ENCODE measurements at regions not wholly inside any gene's neighbourhood (a gene's known extent, or its start where the extent isn't known, plus 50 kb on each side); places are given as distances from the start of the nearest gene placed in this dataset.

DNA sequence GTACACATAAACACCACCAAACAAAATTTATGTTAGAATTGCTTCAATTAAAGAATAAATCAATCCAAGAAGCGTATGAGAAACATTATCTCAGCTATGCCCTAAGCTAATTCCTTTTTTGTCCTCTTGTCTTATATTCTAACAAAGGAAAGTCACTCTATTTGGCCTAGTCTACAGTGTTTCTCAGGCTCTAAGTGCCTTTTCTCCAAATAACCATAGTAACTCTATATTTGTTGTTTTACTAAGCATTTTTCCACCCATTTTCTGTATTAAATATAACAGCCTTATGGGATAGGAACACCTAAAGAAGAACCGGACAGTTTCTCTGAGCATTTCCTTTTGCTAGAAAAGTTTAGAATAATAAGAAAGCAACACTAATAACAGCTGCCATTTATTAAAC is 120.1 kb upstream of the MTAP start:
- intact Hi-C loops (cut with DNase I) = no loop called here
- no peak overlapping the region for H3K4me3 ChIP-seq (ENCODE audit: low read length in 3 of 3)
- DNase-seq (no peak), FAIRE-seq (no peak)
- TF ChIP-seq CTCF (IDR thresholded peaks at IDR 0.05; ENCODE audit: borderline replicate concordance, extremely low read depth, insufficient read depth) = no peak
- no peaks in the 10 kb centered on the region for H3K4me1 ChIP-seq (ENCODE audit: control insufficient read depth in 2 of 3, insufficient read depth in 2 of 3, low read depth in 1 of 3, low read length in 3 of 3)
- H3K27ac ChIP-seq (ENCODE audit: low read depth in 2 of 2, low read length in 2 of 2) = no peak overlapping the region
- no peaks in the 10 kb centered on the region for H3K36me3 ChIP-seq (ENCODE audit: control insufficient read depth in 2 of 3, insufficient read depth in 3 of 3, low read length in 3 of 3)
- no peaks in the 10 kb centered on the region for H3K9me3 ChIP-seq (ENCODE audit: control insufficient read depth in 2 of 3, insufficient read depth in 1 of 3, low read length in 3 of 3)
- no peak overlapping the region for H3K9ac ChIP-seq (ENCODE audit: low read length in 3 of 3)
- H3K27me3 ChIP-seq (ENCODE audit: control insufficient read depth, insufficient read depth, low read length) = no peaks in the 10 kb centered on the region

GRCh38 chr9:21682981-21683380 is 119.5 kb upstream of the MTAP start:
- no peaks in the 10 kb centered on the region for H3K4me1 ChIP-seq (ENCODE audit: control insufficient read depth in 2 of 3, insufficient read depth in 2 of 3, low read depth in 1 of 3, low read length in 3 of 3)
- intact Hi-C loops (cut with DNase I) = no loop called here
- no peaks in the 10 kb centered on the region for H3K27me3 ChIP-seq (ENCODE audit: control insufficient read depth, insufficient read depth, low read length)
- no peak overlapping the region for H3K4me3 ChIP-seq (ENCODE audit: low read length in 3 of 3)
- TF ChIP-seq CTCF (IDR thresholded peaks at IDR 0.05; ENCODE audit: borderline replicate concordance, extremely low read depth, insufficient read depth) = no peak
- no peaks in the 10 kb centered on the region for H3K9me3 ChIP-seq (ENCODE audit: control insufficient read depth in 2 of 3, insufficient read depth in 1 of 3, low read length in 3 of 3)
- H3K9ac ChIP-seq (ENCODE audit: low read length in 3 of 3) = no peak overlapping the region
- DNase-seq = no peak
- FAIRE-seq = no peak
- H3K27ac ChIP-seq (ENCODE audit: low read depth in 2 of 2, low read length in 2 of 2) = no peak overlapping the region
- no peaks in the 10 kb centered on the region for H3K36me3 ChIP-seq (ENCODE audit: control insufficient read depth in 2 of 3, insufficient read depth in 3 of 3, low read length in 3 of 3)

DNA sequence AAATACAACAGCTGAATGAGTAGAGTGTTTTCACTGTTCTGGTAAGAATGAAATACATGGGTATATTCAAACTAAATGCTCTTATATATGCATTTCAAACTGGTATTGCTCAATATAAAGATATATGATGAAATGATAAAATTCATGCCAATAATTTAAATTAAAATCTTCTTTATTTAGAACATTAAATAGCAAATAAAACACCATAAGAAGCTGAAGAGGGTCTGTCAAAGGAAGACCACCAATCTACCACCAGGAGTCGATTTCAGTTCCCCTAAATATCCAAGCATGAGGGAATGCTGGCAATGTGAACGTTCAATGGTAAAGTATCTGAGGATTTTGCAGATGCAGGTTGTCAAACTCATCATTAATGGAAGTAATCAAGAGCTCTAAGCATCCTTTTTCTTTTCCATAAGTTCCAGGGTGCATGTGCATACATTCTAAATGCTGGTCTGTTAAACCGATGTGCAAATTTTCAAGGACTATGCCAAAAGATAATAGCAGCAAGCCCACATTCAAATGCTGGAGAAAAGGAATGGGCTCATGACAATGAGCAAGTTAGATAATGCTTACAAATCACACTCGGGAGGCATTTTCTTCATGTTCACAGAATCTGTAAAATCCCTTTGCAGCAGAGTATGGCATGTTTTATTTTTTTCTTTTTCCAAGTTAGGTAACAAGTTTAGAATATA is 118.8 kb upstream of the MTAP start:
- FAIRE-seq (no peak), DNase-seq (no peak)
- H3K9me3 ChIP-seq (ENCODE audit: control insufficient read depth in 2 of 3, insufficient read depth in 1 of 3, low read length in 3 of 3) = no peaks in the 10 kb centered on the region
- intact Hi-C loops (cut with DNase I) = no loop called here
- H3K9ac ChIP-seq (ENCODE audit: low read length in 3 of 3) = no peak overlapping the region
- no peaks in the 10 kb centered on the region for H3K36me3 ChIP-seq (ENCODE audit: control insufficient read depth in 2 of 3, insufficient read depth in 3 of 3, low read length in 3 of 3)
- no peak for TF ChIP-seq CTCF (IDR thresholded peaks at IDR 0.05; ENCODE audit: borderline replicate concordance, extremely low read depth, insufficient read depth)
- no peaks in the 10 kb centered on the region for H3K4me1 ChIP-seq (ENCODE audit: control insufficient read depth in 2 of 3, insufficient read depth in 2 of 3, low read depth in 1 of 3, low read length in 3 of 3)
- H3K4me3 ChIP-seq (ENCODE audit: low read length in 3 of 3) = no peak overlapping the region
- no peaks in the 10 kb centered on the region for H3K27me3 ChIP-seq (ENCODE audit: control insufficient read depth, insufficient read depth, low read length)
- H3K27ac ChIP-seq (ENCODE audit: low read depth in 2 of 2, low read length in 2 of 2) = no peak overlapping the region

DNA sequence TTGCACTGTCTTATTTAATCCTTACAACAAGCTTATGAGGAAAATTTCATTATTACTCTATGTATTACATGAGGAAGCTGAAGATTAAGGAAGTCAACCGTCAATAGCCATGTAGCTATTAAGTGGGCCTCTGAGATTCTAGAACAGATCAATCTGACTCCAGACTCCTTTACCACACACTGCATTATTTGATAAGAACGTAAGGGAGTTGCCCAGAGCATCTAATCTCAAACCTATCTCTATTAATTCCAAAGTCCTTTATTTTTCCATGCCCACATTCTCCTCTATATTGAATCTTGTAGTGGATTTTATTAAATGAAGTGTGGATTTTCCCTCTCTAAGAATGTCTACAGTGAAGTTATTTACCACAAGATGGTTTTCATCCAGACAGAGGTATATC is 118.2 kb upstream of the MTAP start:
- DNase-seq (no peak), FAIRE-seq (no peak)
- Histone ChIP-seq H3K4me3 (ENCODE audit: low read length in 3 of 3) (no peak overlapping the region), H3K4me1 (ENCODE audit: control insufficient read depth in 2 of 3, insufficient read depth in 2 of 3, low read depth in 1 of 3, low read length in 3 of 3) (no peaks in the 10 kb centered on the region), H3K27me3 (ENCODE audit: control insufficient read depth, insufficient read depth, low read length) (no peaks in the 10 kb centered on the region), H3K9me3 (ENCODE audit: control insufficient read depth in 2 of 3, insufficient read depth in 1 of 3, low read length in 3 of 3) (no peaks in the 10 kb centered on the region), H3K36me3 (ENCODE audit: control insufficient read depth in 2 of 3, insufficient read depth in 3 of 3, low read length in 3 of 3) (no peaks in the 10 kb centered on the region), H3K9ac (ENCODE audit: low read length in 3 of 3) (no peak overlapping the region), H3K27ac (ENCODE audit: low read depth in 2 of 2, low read length in 2 of 2) (no peak overlapping the region)
- intact Hi-C loops (cut with DNase I) = no loop called here
- TF ChIP-seq CTCF (IDR thresholded peaks at IDR 0.05; ENCODE audit: borderline replicate concordance, extremely low read depth, insufficient read depth) = no peak

All from kidney (tissue), 13 donors.